ENCODE measurements at regions not wholly inside any gene's neighbourhood (a gene's known extent, or its start where the extent isn't known, plus 50 kb on each side); places are given as distances from the start of the nearest gene placed in this dataset.

DNA sequence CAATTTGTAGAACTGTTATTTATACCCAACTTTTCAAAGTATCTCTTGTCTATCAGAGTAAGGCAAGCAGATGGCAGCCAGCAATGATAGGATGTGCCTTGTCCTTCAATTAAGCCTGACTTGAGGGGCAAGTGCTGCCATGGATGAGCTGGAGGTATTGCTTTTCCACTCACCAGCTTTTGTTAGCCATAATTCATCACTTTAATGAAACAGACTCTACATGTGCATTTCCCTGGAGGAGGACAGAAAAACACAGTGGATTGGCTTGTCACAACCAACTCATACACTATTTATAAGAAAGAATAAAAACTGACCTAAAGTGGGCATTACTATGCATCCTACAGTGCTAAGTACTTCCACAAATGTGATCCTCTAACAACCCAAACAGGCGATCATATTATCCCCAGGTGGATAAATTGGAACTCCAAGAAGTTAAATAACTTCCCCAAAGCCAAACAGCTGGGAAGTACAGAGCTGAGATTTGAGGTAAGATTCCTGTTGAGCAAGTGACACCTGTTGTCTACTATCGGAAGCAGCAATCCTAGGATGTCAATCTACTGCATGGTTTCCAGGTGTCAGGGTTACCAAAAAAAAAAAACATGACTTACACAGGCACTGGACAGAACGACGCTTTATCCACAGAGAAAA lies 73.9 kb upstream of the NRSN1 start:
- Mint-ChIP-seq H3K27ac (no peak overlapping the region), H3K9me3 (peaks cover 2% of the 10 kb centered on the region), H3K36me3 (no peaks in the 10 kb centered on the region), H3K4me3 (no peak overlapping the region), H3K27me3 (no peaks in the 10 kb centered on the region), H3K4me1 (no peaks in the 10 kb centered on the region)
- CTCF ChIA-PET = no interaction called here
- no peak for DNase-seq

DNA sequence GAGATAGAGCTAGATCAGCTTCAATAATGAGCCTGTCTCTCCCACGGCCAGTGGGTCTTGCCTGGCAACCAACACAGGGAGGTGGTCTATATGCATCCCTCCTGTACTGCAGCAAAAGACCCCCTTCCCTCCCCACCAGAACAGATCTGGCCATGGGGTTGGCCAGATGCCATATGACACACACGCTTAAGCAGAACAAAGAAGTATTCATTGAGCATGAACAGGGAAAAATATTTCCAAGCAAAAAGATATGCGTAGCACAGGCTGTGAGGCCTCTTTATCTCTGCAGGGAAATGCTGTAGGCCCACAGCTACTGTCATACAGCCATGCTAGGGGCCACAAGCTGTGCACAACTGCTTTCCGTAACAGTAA lies 73.4 kb upstream of the NRSN1 start:
- H3K4me3 Mint-ChIP-seq = no peak overlapping the region
- no peaks in the 10 kb centered on the region for H3K4me1 Mint-ChIP-seq
- CTCF ChIA-PET = interaction anchor here (0.6 kb wide), 1 partner anchor 38 kb away, joined by 3 read pairs; no protein-coding TSS in a partner anchor
- no peaks in the 10 kb centered on the region for H3K27me3 Mint-ChIP-seq
- DNase-seq = no peak
- no peaks in the 10 kb centered on the region for H3K36me3 Mint-ChIP-seq
- H3K9me3 Mint-ChIP-seq = peaks cover 2% of the 10 kb centered on the region
- no peak overlapping the region for H3K27ac Mint-ChIP-seq

DNA sequence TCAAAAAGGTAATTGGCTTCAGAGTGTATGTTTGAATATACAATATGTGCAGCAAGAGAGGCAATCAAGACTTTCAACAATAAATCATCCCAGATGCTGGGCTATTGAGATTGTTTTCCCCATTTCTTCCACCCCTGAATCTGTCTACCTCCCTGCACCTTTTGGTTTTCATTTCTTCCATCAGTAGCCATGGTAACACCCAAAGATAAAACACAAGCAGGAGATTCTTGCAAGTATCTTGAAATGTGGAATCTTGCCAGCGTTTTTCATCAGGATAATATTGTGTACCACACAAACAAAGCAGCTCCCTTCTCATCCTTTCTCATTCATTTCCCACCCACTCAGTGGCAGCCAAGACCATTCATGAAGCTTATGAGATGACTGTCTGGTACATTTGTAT lies 73.0 kb upstream of the NRSN1 start:
- CTCF ChIA-PET = interaction anchor here (0.6 kb wide), 1 partner anchor 38 kb away, joined by 3 read pairs; no protein-coding TSS in a partner anchor

GRCh38 chr6:24054388-24054787 lies 71.6 kb upstream of the NRSN1 start:
- Mint-ChIP-seq H3K27ac (no peak overlapping the region), H3K4me3 (no peak overlapping the region), H3K27me3 (no peaks in the 10 kb centered on the region), H3K4me1 (no peaks in the 10 kb centered on the region), H3K9me3 (peaks cover 2% of the 10 kb centered on the region), H3K36me3 (no peaks in the 10 kb centered on the region)
- DNase-seq = no peak
- CTCF ChIA-PET = no interaction called here

More for the DNA sequence above, 73.0 kb upstream of the NRSN1 start:
- Mint-ChIP-seq H3K4me3 (no peak overlapping the region), H3K9me3 (peaks cover 2% of the 10 kb centered on the region), H3K27me3 (no peaks in the 10 kb centered on the region), H3K27ac (no peak overlapping the region), H3K4me1 (no peaks in the 10 kb centered on the region), H3K36me3 (no peaks in the 10 kb centered on the region)
- DNase-seq = no peak

- no peaks in the 10 kb centered on the region for H3K36me3 Mint-ChIP-seq
- H3K4me1 Mint-ChIP-seq = no peaks in the 10 kb centered on the region
- H3K27me3 Mint-ChIP-seq = no peaks in the 10 kb centered on the region
- no peak for DNase-seq
- CTCF ChIA-PET = no interaction called here
- H3K9me3 Mint-ChIP-seq = peaks cover 2% of the 10 kb centered on the region
- no peak overlapping the region for H3K4me3 Mint-ChIP-seq
- H3K27ac Mint-ChIP-seq = no peak overlapping the region
These were observed 69.4 kb upstream of the NRSN1 start for GRCh38 chr6:24056567-24056966.

- Mint-ChIP-seq H3K4me3 (no peak overlapping the region), H3K27ac (no peak overlapping the region), H3K9me3 (peaks cover 2% of the 10 kb centered on the region), H3K4me1 (no peaks in the 10 kb centered on the region), H3K27me3 (no peaks in the 10 kb centered on the region), H3K36me3 (no peaks in the 10 kb centered on the region)
- no peak for DNase-seq
- CTCF ChIA-PET = no interaction called here
These were observed 69.0 kb upstream of the NRSN1 start for GRCh38 chr6:24057030-24057429.

- Mint-ChIP-seq H3K4me3 (no peak overlapping the region), H3K27ac (no peak overlapping the region), H3K4me1 (no peaks in the 10 kb centered on the region), H3K36me3 (no peaks in the 10 kb centered on the region), H3K9me3 (peaks cover 2% of the 10 kb centered on the region), H3K27me3 (no peaks in the 10 kb centered on the region)
- DNase-seq = no peak
- CTCF ChIA-PET = no interaction called here
These were observed 64.8 kb upstream of the NRSN1 start for GRCh38 chr6:24060982-24061754.

DNA sequence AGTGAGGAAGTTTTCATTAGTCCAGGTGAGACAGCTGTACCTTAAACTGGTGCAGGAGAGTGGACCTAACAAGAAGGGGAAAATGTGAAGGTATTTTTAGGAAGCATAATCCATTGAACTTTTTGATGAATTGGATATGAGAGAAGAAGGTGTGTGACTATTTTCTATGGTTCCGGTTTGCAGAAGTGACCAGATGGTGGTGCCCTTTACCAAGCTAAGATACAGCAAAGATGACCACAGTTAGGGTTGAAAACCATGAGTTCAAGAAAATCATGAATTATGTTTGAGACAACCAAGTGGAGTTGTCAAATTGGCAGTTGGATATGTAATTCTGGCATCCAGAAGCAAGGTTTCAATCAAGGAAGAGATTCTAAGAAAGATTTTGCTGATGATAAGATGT lies 61.9 kb upstream of the NRSN1 start:
- CTCF ChIA-PET = no interaction called here
- no peaks in the 10 kb centered on the region for H3K27me3 Mint-ChIP-seq
- no peaks in the 10 kb centered on the region for H3K4me1 Mint-ChIP-seq
- H3K27ac Mint-ChIP-seq = no peak overlapping the region
- no peaks in the 10 kb centered on the region for H3K36me3 Mint-ChIP-seq
- no peak for DNase-seq
- peaks cover 2% of the 10 kb centered on the region for H3K9me3 Mint-ChIP-seq
- H3K4me3 Mint-ChIP-seq = no peak overlapping the region

DNA sequence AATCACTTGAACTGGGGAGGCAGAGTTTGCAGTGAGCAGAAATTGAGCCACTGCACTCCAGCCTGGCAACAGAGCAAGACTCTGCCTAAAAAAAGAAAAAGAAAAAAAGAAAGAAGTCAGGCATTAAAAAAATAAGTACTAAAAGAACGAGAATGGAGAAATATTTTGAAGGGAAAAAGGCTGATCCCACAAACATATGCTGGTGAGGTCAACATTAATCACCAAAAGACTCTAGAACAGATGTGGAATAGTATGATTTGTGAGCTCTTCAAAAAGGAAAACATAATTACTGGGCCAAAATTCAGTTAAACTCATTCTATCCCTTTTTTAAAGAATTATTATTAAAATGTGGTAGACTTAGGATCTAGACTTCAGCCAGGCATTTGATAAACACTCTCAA lies 61.2 kb upstream of the NRSN1 start:
- Mint-ChIP-seq H3K27ac (no peak overlapping the region), H3K36me3 (no peaks in the 10 kb centered on the region), H3K9me3 (peaks cover 2% of the 10 kb centered on the region), H3K4me3 (no peak overlapping the region), H3K4me1 (no peaks in the 10 kb centered on the region), H3K27me3 (no peaks in the 10 kb centered on the region)
- DNase-seq = no peak
- CTCF ChIA-PET = no interaction called here

- H3K9me3 Mint-ChIP-seq = peaks cover 5% of the 10 kb centered on the region
- no peaks in the 10 kb centered on the region for H3K27me3 Mint-ChIP-seq
- no peak overlapping the region for H3K27ac Mint-ChIP-seq
- no peaks in the 10 kb centered on the region for H3K4me1 Mint-ChIP-seq
- no peaks in the 10 kb centered on the region for H3K36me3 Mint-ChIP-seq
- CTCF ChIA-PET = no interaction called here
- no peak overlapping the region for H3K4me3 Mint-ChIP-seq
- DNase-seq = no peak
These were observed 56.5 kb upstream of the NRSN1 start for GRCh38 chr6:24069526-24069925.

DNA sequence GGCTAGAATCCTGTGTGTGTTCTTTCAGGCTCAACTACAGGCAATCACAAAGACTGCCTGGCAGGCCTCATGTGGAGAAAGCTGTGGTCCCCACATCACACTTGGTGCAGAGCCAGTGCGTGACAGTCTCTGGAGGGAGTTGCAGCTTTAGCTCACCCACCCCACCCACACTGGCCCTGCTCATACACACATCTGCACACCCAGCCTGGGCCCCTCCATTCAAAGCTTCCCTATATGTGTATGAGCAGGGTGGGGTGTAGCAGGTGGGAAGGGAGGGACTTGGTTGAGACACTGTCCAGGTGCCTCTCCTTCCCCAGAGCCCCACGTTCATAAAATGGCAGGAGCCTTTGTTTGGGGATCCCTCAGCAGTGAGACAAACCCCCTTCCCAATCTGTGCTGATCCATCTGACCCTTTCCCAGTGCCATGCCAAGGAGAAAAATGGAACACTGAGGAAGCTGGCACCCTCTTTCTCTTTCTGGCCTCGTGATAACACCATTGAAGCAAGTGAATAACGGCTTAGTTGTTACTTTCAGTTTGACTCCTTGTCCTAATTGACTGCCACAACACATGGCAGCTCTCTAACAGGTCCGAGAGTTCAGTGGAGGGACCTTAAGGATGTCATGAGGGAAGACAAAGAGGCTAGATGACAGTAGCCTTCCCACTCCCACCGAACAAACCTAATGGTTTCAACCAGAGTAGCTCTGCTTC lies 53.8 kb upstream of the NRSN1 start:
- no peaks in the 10 kb centered on the region for H3K36me3 Mint-ChIP-seq
- CTCF ChIA-PET = no interaction called here
- peaks cover 3% of the 10 kb centered on the region for H3K9me3 Mint-ChIP-seq
- no peaks in the 10 kb centered on the region for H3K4me1 Mint-ChIP-seq
- no peak overlapping the region for H3K27ac Mint-ChIP-seq
- no peaks in the 10 kb centered on the region for H3K27me3 Mint-ChIP-seq
- DNase-seq = no peak
- H3K4me3 Mint-ChIP-seq = no peak overlapping the region

GRCh38 chr6:24076011-24076410 lies 50.0 kb upstream of the NRSN1 start:
- no peak overlapping the region for H3K27ac Mint-ChIP-seq
- DNase-seq = no peak
- H3K4me3 Mint-ChIP-seq = no peak overlapping the region
- no peaks in the 10 kb centered on the region for H3K36me3 Mint-ChIP-seq
- H3K4me1 Mint-ChIP-seq = no peaks in the 10 kb centered on the region
- peaks cover 3% of the 10 kb centered on the region for H3K9me3 Mint-ChIP-seq
- no peaks in the 10 kb centered on the region for H3K27me3 Mint-ChIP-seq
- CTCF ChIA-PET = no interaction called here

All from activated naive CD4-positive, alpha-beta T cell treated with anti-CD3 and anti-CD28 coated beads, Interleukin-2, amount 10 ng/mL, durations not matched to agents 7 days and 5 days (primary cell).